NCI-H748 (cell line): ENCODE measurements at regions not wholly inside any gene's neighbourhood (a gene's known extent, or its start where the extent isn't known, plus 50 kb on each side); places are given as distances from the start of the nearest gene placed in this dataset.
"Not testable (repeated sequence)": the region's sequence is repeated elsewhere in the genome, so short reads cannot be mapped to it uniquely, and the experiment has no call there.

Experiments
- DNase-seq: peaks from one replicate; lab custom pipeline; 2025; ENCODE audit not compliant: unreplicated experiment; lab: John Stamatoyannopoulos, UW

- peak; percentile 98 for DNase-seq
Measured at GRCh38 chr7:28328822-28329660, 83.3 kb upstream of the CREB5 start.

GRCh38 chr7:28329661-28330363 lies 82.5 kb upstream of the CREB5 start:
- peak; percentile 99 for DNase-seq

GRCh38 chr7:28330384-28331070 lies 81.8 kb upstream of the CREB5 start:
- DNase-seq = peak; percentile 49

GRCh38 chr7:28332046-28332445 lies 80.3 kb upstream of the CREB5 start:
- no peak for DNase-seq

- not testable (repeated sequence) for DNase-seq
Measured at GRCh38 chr7:28333548-28333947, 78.8 kb upstream of the CREB5 start.

- no peak for DNase-seq
Measured at GRCh38 chr7:28336806-28337205, 75.5 kb upstream of the CREB5 start.

- DNase-seq = no peak
Measured at GRCh38 chr7:28338041-28338440, 74.3 kb upstream of the CREB5 start.

- no peak for DNase-seq
Measured at GRCh38 chr7:28343462-28343861, 68.9 kb upstream of the CREB5 start.

GRCh38 chr7:28346256-28346655 lies 66.1 kb upstream of the CREB5 start:
- no peak for DNase-seq

- DNase-seq = no peak
Measured at GRCh38 chr7:28346676-28347363, 65.5 kb upstream of the CREB5 start.

GRCh38 chr7:28347475-28348318 lies 64.6 kb upstream of the CREB5 start:
- DNase-seq = no peak

GRCh38 chr7:28348636-28349035 lies 63.7 kb upstream of the CREB5 start:
- no peak for DNase-seq

- peak; percentile 77 for DNase-seq
Measured at GRCh38 chr7:28349637-28350036, 62.7 kb upstream of the CREB5 start.

GRCh38 chr7:28350662-28351061 lies 61.7 kb upstream of the CREB5 start:
- no peak for DNase-seq

GRCh38 chr7:28351450-28351849 lies 60.9 kb upstream of the CREB5 start:
- DNase-seq = no peak

- peak; percentile 67 for DNase-seq
Measured at GRCh38 chr7:28354601-28355402, 57.5 kb upstream of the CREB5 start.

- peak; percentile 100 for DNase-seq
Measured at GRCh38 chr7:28355635-28356319, 56.5 kb upstream of the CREB5 start.

- DNase-seq = peak; percentile 92
Measured at GRCh38 chr7:28356619-28357018, 55.7 kb upstream of the CREB5 start.

GRCh38 chr7:28358423-28358868 lies 53.9 kb upstream of the CREB5 start:
- no peak for DNase-seq
